Islet precursor cell (in vitro differentiated cells): ENCODE measurements at regions not wholly inside any gene's neighbourhood (a gene's known extent, or its start where the extent isn't known, plus 50 kb on each side); places are given as distances from the start of the nearest gene placed in this dataset.

ENCODE experiments used
- DNase-seq: peaks from one replicate; pipeline ENCODE4 v3.0.0-alpha.2; 2018

GRCh38 chr5:17433406-17433805 is 64.6 kb upstream of the TAF11L2 start:
- no peak for DNase-seq

- no peak for DNase-seq
These were observed 63.0 kb upstream of the TAF11L2 start for GRCh38 chr5:17434982-17435381.

- no peak for DNase-seq
These were observed 61.7 kb upstream of the TAF11L2 start for GRCh38 chr5:17436350-17436749.

- no peak for DNase-seq
These were observed 61.2 kb upstream of the TAF11L2 start for GRCh38 chr5:17436761-17437221.

- DNase-seq: no peak
These were observed 60.0 kb upstream of the TAF11L2 start for GRCh38 chr5:17438027-17438426.

GRCh38 chr5:17439956-17440355 is 58.1 kb upstream of the TAF11L2 start:
- no peak for DNase-seq

GRCh38 chr5:17440766-17441165 is 57.3 kb upstream of the TAF11L2 start:
- DNase-seq: no peak

- no peak for DNase-seq
These were observed 56.7 kb upstream of the TAF11L2 start for GRCh38 chr5:17441351-17441750.

GRCh38 chr5:17443333-17444130 is 54.5 kb upstream of the TAF11L2 start:
- no peak for DNase-seq

GRCh38 chr5:17444496-17444895 is 53.5 kb upstream of the TAF11L2 start:
- no peak for DNase-seq

- DNase-seq: no peak
These were observed 52.8 kb upstream of the TAF11L2 start for GRCh38 chr5:17445185-17445584.
